IMR-90 (cell line): ENCODE measurements at regions not wholly inside any gene's neighbourhood (a gene's known extent, or its start where the extent isn't known, plus 50 kb on each side); places are given as distances from the start of the nearest gene placed in this dataset.
A peak's percentile ranks its signal among the peaks of the same experiment; 100 is the strongest.

Experiments
- ATAC-seq: fragments of 200-7000 bp; cut with Tn5 transposase; 2 replicates; pipeline ENCODE4 v1.9.1; 2020; ENCODE audit warnings: low read depth, mild to moderate bottlenecking, moderate library complexity
- BruUV-seq: library from RNA; stranded (reverse); fragments of 400-500 nt; replicated peaks from 2 replicates; lab custom pipeline; 2021; lab: Mats Ljungman, UMichigan
- CTCF ChIA-PET: fragments of 300-600 bp; formaldehyde crosslinking; extraction: SDS; loops from one replicate; lab custom pipeline; 2021; ENCODE audit warnings: antibody characterized with exemption; lab: Yijun Ruan, JAX
- POLR2A ChIA-PET: fragments of 300-600 bp; sonication (Branson Sonifier 250); formaldehyde crosslinking; loops from one replicate; lab custom pipeline; 2022; ENCODE audit warnings: antibody characterized with exemption; ENCODE audit not compliant: unreplicated experiment; lab: Charles Lee
- DNase-seq: peaks from one replicate; pipeline ENCODE4 v3.0.0; 2013
- H2AFZ ChIP-seq: replicated peaks from 2 replicates; pipeline ENCODE3; 2013; ENCODE audit warnings: low read length, mild to moderate bottlenecking; ENCODE audit not compliant: poor library complexity
- H2AK5ac ChIP-seq: 2 replicates; pipeline ENCODE4 v1.6.1; 2013; ENCODE audit warnings: low read depth, low read length, inconsistent platforms
- H2AK9ac ChIP-seq: replicated peaks from 2 replicates; pipeline ENCODE3; 2013; ENCODE audit warnings: mild to moderate bottlenecking, low read depth, low read length, moderate library complexity; ENCODE audit not compliant: poor library complexity
- H2BK120ac ChIP-seq: 2 replicates; pipeline ENCODE4 v1.6.1; 2013; ENCODE audit warnings: low read depth, low read length, inconsistent platforms
- H2BK15ac ChIP-seq: 3 replicates; pipeline ENCODE4 v1.6.1; 2013; ENCODE audit warnings: low read depth, low read length, inconsistent platforms
- H2BK20ac ChIP-seq: 2 replicates; pipeline ENCODE4 v1.6.1; 2013; ENCODE audit warnings: low read depth, mild to moderate bottlenecking, inconsistent platforms, low read length, moderate library complexity
- H2BK5ac ChIP-seq: 2 replicates; pipeline ENCODE4 v1.6.1; 2013; ENCODE audit warnings: mild to moderate bottlenecking, low read depth, low read length, inconsistent platforms; ENCODE audit not compliant: poor library complexity, severe bottlenecking
- H3K14ac ChIP-seq: replicated peaks from 2 replicates; pipeline ENCODE4 v1.6.1; 2013; ENCODE audit warnings: low read depth, low read length, inconsistent platforms
- H3K18ac ChIP-seq: 2 replicates; pipeline ENCODE4 v1.6.1; 2013; ENCODE audit warnings: low read depth, low read length, control low read depth
- H3K23ac ChIP-seq: 2 replicates; pipeline ENCODE4 v1.6.1; 2013; ENCODE audit warnings: low read depth, low read length, inconsistent platforms
- H3K27ac ChIP-seq: 2 replicates; pipeline ENCODE4 v1.5.1; 2013; ENCODE audit warnings: mild to moderate bottlenecking, control low read depth, low read length; ENCODE audit not compliant: insufficient read depth
- H3K27me3 ChIP-seq: 2 replicates; pipeline ENCODE4 v1.6.1; 2013; ENCODE audit warnings: low read length; ENCODE audit not compliant: control insufficient read depth, insufficient read depth
- H3K36me3 ChIP-seq: 2 replicates; pipeline ENCODE4 v1.6.1; 2013; ENCODE audit warnings: low read length, mixed read lengths; ENCODE audit not compliant: control insufficient read depth, insufficient read depth
- H3K4ac ChIP-seq: 2 replicates; pipeline ENCODE4 v1.6.1; 2013; ENCODE audit warnings: low read depth, low read length, inconsistent platforms
- H3K4me1 ChIP-seq: 2 replicates; pipeline ENCODE4 v1.6.1; 2013; ENCODE audit warnings: low read length, mixed read lengths; ENCODE audit not compliant: control insufficient read depth, insufficient read depth
- H3K4me2 ChIP-seq: 2 replicates; pipeline ENCODE4 v1.6.1; 2013; ENCODE audit warnings: low read depth, mild to moderate bottlenecking, control low read depth, low read length, moderate library complexity
- H3K4me3 ChIP-seq: 2 replicates; pipeline ENCODE4 v1.5.1; 2013; ENCODE audit warnings: low read depth, mild to moderate bottlenecking, control low read depth, low read length, moderate library complexity; ENCODE audit not compliant: insufficient read depth
- H3K56ac ChIP-seq: 2 replicates; pipeline ENCODE4 v1.6.1; 2013; ENCODE audit warnings: low read length, inconsistent platforms; ENCODE audit not compliant: insufficient read depth; ENCODE audit errors: extremely low read depth
- H3K79me1 ChIP-seq, 2 experiments: 2 replicates each; pipeline ENCODE4 v1.6.1; 2013; ENCODE audit warnings: low read length in 2 of 2, inconsistent platforms in 1 of 2, low read depth in 1 of 2
- H3K9ac ChIP-seq: 2 replicates; pipeline ENCODE4 v1.6.1; 2013; ENCODE audit warnings: low read depth, low read length, control low read depth
- H3K9me1 ChIP-seq: 2 replicates; pipeline ENCODE4 v1.6.1; 2013; ENCODE audit warnings: low read length, inconsistent platforms; ENCODE audit not compliant: insufficient read depth
- H3K9me3 ChIP-seq: 2 replicates; pipeline ENCODE4 v1.6.1; 2013; ENCODE audit warnings: low read length; ENCODE audit not compliant: control insufficient read depth, insufficient read depth
- H4K20me1 ChIP-seq: 2 replicates; pipeline ENCODE4 v1.6.1; 2013; ENCODE audit warnings: low read length, inconsistent platforms; ENCODE audit not compliant: insufficient read depth
- H4K5ac ChIP-seq: 2 replicates; pipeline ENCODE4 v1.6.1; 2013; ENCODE audit warnings: mild to moderate bottlenecking, low read depth, low read length, control low read depth
- H4K8ac ChIP-seq, 2 experiments: 2 replicates each; pipeline ENCODE4 v1.6.1; 2013; ENCODE audit warnings: low read depth in 2 of 2, low read length in 2 of 2, control low read depth in 1 of 2, inconsistent platforms in 1 of 2
- H4K91ac ChIP-seq: 2 replicates; pipeline ENCODE4 v1.6.1; 2013; ENCODE audit warnings: low read depth, low read length, inconsistent platforms; ENCODE audit not compliant: insufficient read depth
- BHLHE40 ChIP-seq: fragments of 150-350 bp; IDR thresholded peaks from 2 replicates; pipeline ENCODE4 v1.6.1; 2016; ENCODE audit warnings: mild to moderate bottlenecking, low read depth, low read length
- CHD1 ChIP-seq: IDR thresholded peaks from 2 replicates; pipeline ENCODE4 v1.6.1; 2012; ENCODE audit warnings: low read depth, low read length, improper control_type of control experiment
- CTCF ChIP-seq: conservative IDR thresholded peaks from 2 replicates; pipeline ENCODE4 v1.5.1; 2012; ENCODE audit warnings: mild to moderate bottlenecking, low read depth, low read length, improper control_type of control experiment
- ELK1 ChIP-seq: fragments of 150-350 bp; IDR thresholded peaks from 2 replicates; pipeline ENCODE4 v1.6.1; 2016; ENCODE audit warnings: low read depth, mild to moderate bottlenecking, low read length, moderate library complexity, borderline replicate concordance
- MAFK ChIP-seq: IDR thresholded peaks from 2 replicates; pipeline ENCODE4 v1.6.1; 2012; ENCODE audit warnings: low read depth, low read length, improper control_type of control experiment
- MAZ ChIP-seq: IDR thresholded peaks from 2 replicates; pipeline ENCODE4 v1.6.1; 2012; ENCODE audit warnings: low read depth, mild to moderate bottlenecking, low read length, improper control_type of control experiment, moderate library complexity, borderline replicate concordance
- MXI1 ChIP-seq: IDR thresholded peaks from 2 replicates; pipeline ENCODE4 v1.6.1; 2012; ENCODE audit warnings: low read depth, mild to moderate bottlenecking, low read length, moderate library complexity, borderline replicate concordance
- NFE2L2 ChIP-seq: fragments of 150-350 bp; IDR thresholded peaks from 2 replicates; pipeline ENCODE4 v1.6.1; 2016; ENCODE audit warnings: low read depth, mild to moderate bottlenecking, low read length
- POLR2A ChIP-seq: IDR thresholded peaks from 2 replicates; pipeline ENCODE4 v1.6.1; 2012; ENCODE audit warnings: mild to moderate bottlenecking, low read depth, low read length
- WGBS, 2 experiments: methylation state at CpG; one replicate each; pipeline versions ENCODE4 v1.1.5 to v1.1.7; 2013; ENCODE audit warnings: missing lambda C conversion rate in 2 of 2; ENCODE audit not compliant: insufficient read length in 1 of 2; ENCODE audit errors: extremely low coverage in 2 of 2; 5-methylcytosine and 5-hydroxymethylcytosine counted together
- dilution Hi-C: fragments of 300-500 bp; cut with HindIII; formaldehyde crosslinking; loops from one replicate; pipeline ENCODE4 v1.14.3; 2018; ENCODE audit warnings: low sequenced_read_pairs; ENCODE audit not compliant: unreplicated experiment
- in situ Hi-C: fragments of 300-500 bp; cut with MboI; formaldehyde crosslinking; loops from 3 replicates; pipeline ENCODE4 v1.14.3; 2019; ENCODE audit warnings: low sequenced_read_pairs, inconsistent platforms, mixed read lengths
- intact Hi-C: fragments of 100-400 bp; cut with micrococcal nuclease; formaldehyde crosslinking; loops from 2 replicates; pipeline ENCODE4 v1.10.0; 2022

GRCh38 chr2:84077496-84077895 is 381.6 kb downstream of the SUCLG1 start:
- Histone ChIP-seq H4K8ac (no peak overlapping the region), H2AK5ac (no peak overlapping the region), H3K56ac (no peak overlapping the region), H3K27me3 (no peaks in the 10 kb centered on the region), H3K14ac (no peak overlapping the region), H3K4me1 (no peaks in the 10 kb centered on the region), H3K4me2 (no peak overlapping the region), H2BK120ac (no peak overlapping the region), H2BK5ac (no peak overlapping the region), H4K20me1 (no peaks in the 10 kb centered on the region), H3K79me1 (no peaks in the 10 kb centered on the region), H3K4ac (no peak overlapping the region), H3K9me1 (no peaks in the 10 kb centered on the region), H3K4me3 (no peak overlapping the region), H2BK15ac (no peak overlapping the region), H3K27ac (no peak overlapping the region), H3K18ac (no peak overlapping the region), H3K23ac (no peak overlapping the region), H3K36me3 (no peaks in the 10 kb centered on the region), H2BK20ac (no peak overlapping the region), H2AK9ac (no peak overlapping the region), H4K5ac (no peak overlapping the region), H3K9ac (no peak overlapping the region), H3K9me3 (no peaks in the 10 kb centered on the region), H4K91ac (no peak overlapping the region), H2AFZ (no peak overlapping the region)
- no peak for TF ChIP-seq MAFK
- no peak for TF ChIP-seq ELK1
- TF ChIP-seq CHD1: no peak
- TF ChIP-seq CTCF: peak; percentile 35; the same call in 1 of the 2 replicates
- TF ChIP-seq BHLHE40: no peak
- TF ChIP-seq MAZ: no peak
- TF ChIP-seq MXI1: no peak
- TF ChIP-seq POLR2A: no peak
- TF ChIP-seq NFE2L2: no peak
- no TSS peak for BruUV-seq
- CTCF ChIA-PET: no interaction called here
- intact Hi-C loops (no loop called here), in situ Hi-C loops (no loop called here), dilution Hi-C loops (no loop called here)
- ATAC-seq (no peak), DNase-seq (no peak)
- no CpG with 5 or more reads among the region's 2 CpGs for WGBS, 2 experiments
- POLR2A ChIA-PET: no interaction called here
